ENCODE measurements at regions not wholly inside any gene's neighbourhood (a gene's known extent, or its start where the extent isn't known, plus 50 kb on each side); places are given as distances from the start of the nearest gene placed in this dataset.

DNA sequence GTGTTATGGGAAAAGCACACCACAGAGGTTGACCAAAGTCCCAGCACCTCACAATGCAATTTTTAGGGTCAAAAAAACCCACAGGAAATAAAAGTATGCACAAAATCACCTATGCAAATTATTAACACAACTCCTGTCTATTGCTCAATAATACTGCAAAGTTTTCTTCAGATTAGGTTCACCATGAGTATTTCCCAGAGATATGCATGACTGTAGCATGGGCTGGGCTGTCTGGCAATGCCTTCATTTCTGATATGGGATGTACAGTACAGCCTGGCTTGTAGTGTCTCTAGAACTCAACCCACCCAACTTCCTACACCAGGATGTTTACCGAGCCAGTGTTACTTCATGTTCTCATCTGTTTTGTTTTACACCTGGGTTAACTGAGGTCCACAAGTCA is 698.7 kb upstream of the ARGLU1 start:
- Histone ChIP-seq H3K4ac (ENCODE audit: low read depth, low read length) (no peak overlapping the region), H3T11ph (ENCODE audit: low read length) (no peak overlapping the region), H3K23me2 (ENCODE audit: insufficient read length, low read depth, low read length, poor library complexity, severe bottlenecking) (no peaks in the 10 kb centered on the region), H4K5ac (ENCODE audit: insufficient read length, low read depth, low read length) (no peak overlapping the region), H3K18ac (ENCODE audit: insufficient read length, low read depth, low read length) (no peak overlapping the region), H2BK5ac (ENCODE audit: insufficient read length, low read length) (no peak overlapping the region), H3K23ac (ENCODE audit: insufficient read length, low read depth, low read length) (no peak overlapping the region), H4K20me1 (ENCODE audit: control insufficient read depth, insufficient read depth, insufficient read length) (no peaks in the 10 kb centered on the region), H3K27me3 (ENCODE audit: insufficient read depth, low read length) (no peaks in the 10 kb centered on the region), H3K14ac (ENCODE audit: insufficient read depth, low read length) (no peak overlapping the region), H2AK5ac (ENCODE audit: insufficient read length, low read length) (no peak overlapping the region), H4K91ac (ENCODE audit: insufficient read length, low read depth, low read length) (no peak overlapping the region), H3K4me1 (ENCODE audit: insufficient read depth, low read length) (0 out of 2 replicates have a peak, but pooled peaks cover 3% of the 10 kb centered on the region), H3K9ac (ENCODE audit: extremely low read depth, insufficient read length, low read length) (no peak overlapping the region), H2AFZ (ENCODE audit: low read length) (no peak overlapping the region), H2BK15ac (ENCODE audit: low read depth, low read length) (no peak overlapping the region), H2BK20ac (ENCODE audit: low read depth, low read length, poor library complexity, severe bottlenecking) (no peak overlapping the region), H3K56ac (ENCODE audit: insufficient read length, low read depth, low read length) (no peak overlapping the region), H2BK12ac (ENCODE audit: insufficient read length, low read depth, low read length) (no peak overlapping the region), H3K9me3 (ENCODE audit: control insufficient read depth, low read depth, low read length) (no peaks in the 10 kb centered on the region), H3K4me2 (ENCODE audit: insufficient read depth, insufficient read length, low read length) (no peak overlapping the region), H3K27ac (ENCODE audit: insufficient read length, low read depth, low read length) (no peak overlapping the region), H3K79me2 (ENCODE audit: insufficient read depth, low read length) (no peaks in the 10 kb centered on the region), H3K79me1 (ENCODE audit: insufficient read depth, low read depth, low read length, poor library complexity, severe bottlenecking) (no peaks in the 10 kb centered on the region), H4K8ac (replicated peaks; ENCODE audit: insufficient read length, low read depth, low read length) (no peak overlapping the region), H2BK120ac (ENCODE audit: low read depth, low read length, poor library complexity, severe bottlenecking) (no peak overlapping the region)
- TF ChIP-seq CTCF (conservative IDR thresholded peaks at IDR 0.05), result no peak
- DNase-seq, result no peak
- WGBS (ENCODE audit: extremely low coverage, insufficient read length, low lambda C conversion rate), result no CpG with 5 or more reads among the region's 1 CpG
- H3K27me3 Mint-ChIP-seq (ENCODE audit: low read depth), result no peaks in the 10 kb centered on the region
- H3K36me3 Mint-ChIP-seq (ENCODE audit: insufficient read depth in 1 of 3, low read depth in 3 of 3), result no peaks in the 10 kb centered on the region
- H3K27ac Mint-ChIP-seq, result no peak overlapping the region
- H3K4me3 Mint-ChIP-seq, result no peak overlapping the region
- no peaks in the 10 kb centered on the region; a peak in 1 of 5 replicates for H3K9me3 Mint-ChIP-seq
- H3K4me1 Mint-ChIP-seq, result peaks cover 5 to 6% of the 10 kb centered on the region in 2 experiments

Measured in H9 (cell line).